Thyroid gland (tissue), 4 donors: ENCODE measurements at regions not wholly inside any gene's neighbourhood (a gene's known extent, or its start where the extent isn't known, plus 50 kb on each side); places are given as distances from the start of the nearest gene placed in this dataset.

Experiments
- DNase-seq, 2 donors: peaks; one replicate each; pipeline ENCODE4 v3.0.0-alpha.2; 2019
- H3K27ac ChIP-seq, 3 donors: fragments of 200-600 bp; sonication (generic); 1 replicate in 2 of 3; 2 replicates in 1 of 3; pipeline ENCODE4 v1.5.1; 2016 to 2019; ENCODE audit warnings: mild to moderate bottlenecking in 1 of 3, moderate library complexity in 1 of 3
- H3K27me3 ChIP-seq: fragments of 200-600 bp; sonication (generic); one replicate; pipeline ENCODE4 v1.5.1; 2019
- H3K36me3 ChIP-seq, 2 donors: fragments of 200-600 bp; sonication (generic); one replicate each; pipeline ENCODE4 v1.5.1; 2016 to 2019
- H3K4me1 ChIP-seq, 2 donors: fragments of 200-600 bp; sonication (generic); one replicate each; pipeline ENCODE4 v1.5.1; 2017 to 2019
- H3K4me3 ChIP-seq, 3 donors: fragments of 200-600 bp; sonication (generic); replicated peaks in 1 of 3; 1 replicate in 2 of 3; 2 replicates in 1 of 3; pipeline ENCODE4 v1.5.1; 2016; ENCODE audit warnings: mild to moderate bottlenecking in 1 of 3
- H3K9me3 ChIP-seq: fragments of 200-600 bp; sonication (generic); one replicate; pipeline ENCODE4 v1.5.1; 2017
- CTCF ChIP-seq, 6 experiments: fragments of 200-600 bp in 3 of 6; fragments of 450-650 bp in 3 of 6; sonication (generic) in 3 of 6; IDR thresholded peaks; one replicate each; pipeline ENCODE4 v1.5.1; 2016 to 2019; ENCODE audit warnings: antibody characterized with exemption in 6 of 6, mild to moderate bottlenecking in 2 of 6, inconsistent platforms in 1 of 6, moderate library complexity in 1 of 6
- POLR2A ChIP-seq, 2 donors: fragments of 450-650 bp; IDR thresholded peaks; one replicate each; pipeline ENCODE4 v1.6.1; 2017; ENCODE audit warnings: antibody characterized with exemption in 2 of 2, mild to moderate bottlenecking in 2 of 2, moderate library complexity in 1 of 2
- WGBS, 2 donors: methylation state at CpG; one replicate each; pipeline ENCODE4 v1.1.5; 2017; 5-methylcytosine and 5-hydroxymethylcytosine counted together
- intact Hi-C: fragments of 100-400 bp; cut with DNase I; formaldehyde crosslinking; loops from one replicate; pipeline ENCODE4 v1.15.1; 2023

- intact Hi-C loops = loop anchor here (10.0 kb wide), 1 partner anchor 115 kb away; no protein-coding TSS in a partner anchor
- no peaks in the 10 kb centered on the region for H3K27me3 ChIP-seq
- TF ChIP-seq CTCF (IDR thresholded peaks at IDR 0.05) = no peak
- TF ChIP-seq POLR2A (IDR thresholded peaks at IDR 0.05) = no peak
- no peaks in the 10 kb centered on the region for H3K9me3 ChIP-seq
- 93 to 98% methylated on average over 2 of the region's 2 CpGs for WGBS, 2 donors
- H3K27ac ChIP-seq = no peak overlapping the region
- H3K4me1 ChIP-seq = peaks cover 9 to 15% of the 10 kb centered on the region in 2 donors
- no peak overlapping the region for H3K4me3 ChIP-seq
- H3K36me3 ChIP-seq = no peaks in the 10 kb centered on the region
- DNase-seq = no peak
Measured at GRCh38 chr2:62409442-62409841, 96.6 kb downstream of the TMEM17 start.

GRCh38 chr2:62408241-62408677 is 97.7 kb downstream of the TMEM17 start:
- intact Hi-C loops = loop anchor here (10.0 kb wide), 1 partner anchor 113 kb away; no protein-coding TSS in a partner anchor
- H3K27ac ChIP-seq = no peak overlapping the region
- TF ChIP-seq POLR2A (IDR thresholded peaks at IDR 0.05) (no peak), CTCF (IDR thresholded peaks at IDR 0.05) (no peak)
- no peaks in the 10 kb centered on the region for H3K36me3 ChIP-seq
- peaks cover 9 to 15% of the 10 kb centered on the region in 2 donors for H3K4me1 ChIP-seq
- no peak for DNase-seq
- H3K27me3 ChIP-seq = no peaks in the 10 kb centered on the region
- no peaks in the 10 kb centered on the region for H3K9me3 ChIP-seq
- H3K4me3 ChIP-seq = no peak overlapping the region
- WGBS, 2 donors = 74 to 91% methylated on average over 10 of the region's 10 CpGs

DNA sequence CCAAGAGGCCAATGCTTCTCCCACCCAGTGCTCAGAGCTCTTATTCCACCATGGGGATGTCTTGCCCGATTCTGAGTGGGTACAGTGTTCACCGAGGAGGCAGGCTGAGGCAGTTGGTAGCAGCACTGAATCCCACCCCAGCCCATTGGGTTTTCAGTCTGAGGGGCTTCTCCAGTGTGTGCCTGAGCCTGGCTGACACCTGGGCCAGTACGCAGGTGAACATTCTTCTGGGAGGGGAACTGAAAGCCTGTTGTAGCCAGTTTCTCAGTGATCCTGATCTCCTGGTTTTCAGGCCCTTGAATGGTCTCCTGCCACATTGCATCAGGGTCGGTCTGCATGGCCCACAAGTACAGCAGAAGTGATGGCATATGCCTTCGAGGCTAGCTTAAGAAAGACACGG is 98.2 kb downstream of the TMEM17 start:
- H3K27me3 ChIP-seq = no peaks in the 10 kb centered on the region
- DNase-seq = no peak
- no peaks in the 10 kb centered on the region for H3K9me3 ChIP-seq
- no peak overlapping the region for H3K4me3 ChIP-seq
- 85 to 98% methylated on average over 5 of the region's 6 CpGs for WGBS, 2 donors
- H3K4me1 ChIP-seq = peaks cover 9 to 15% of the 10 kb centered on the region in 2 donors
- no peak overlapping the region for H3K27ac ChIP-seq
- TF ChIP-seq POLR2A (IDR thresholded peaks at IDR 0.05) = no peak
- no peak for TF ChIP-seq CTCF (IDR thresholded peaks at IDR 0.05)
- intact Hi-C loops = loop anchor here (10.0 kb wide), 1 partner anchor 113 kb away; no protein-coding TSS in a partner anchor
- H3K36me3 ChIP-seq = no peaks in the 10 kb centered on the region

- H3K27ac ChIP-seq = no peak overlapping the region
- H3K36me3 ChIP-seq = no peaks in the 10 kb centered on the region
- TF ChIP-seq CTCF (IDR thresholded peaks at IDR 0.05) = no peak
- no peak for TF ChIP-seq POLR2A (IDR thresholded peaks at IDR 0.05)
- 93 to 97% methylated on average over 7 of the region's 7 CpGs for WGBS, 2 donors
- DNase-seq = no peak
- intact Hi-C loops = loop anchor here (10.0 kb wide), 1 partner anchor 113 kb away; no protein-coding TSS in a partner anchor
- peaks cover 9 to 15% of the 10 kb centered on the region in 2 donors for H3K4me1 ChIP-seq
- H3K27me3 ChIP-seq = no peaks in the 10 kb centered on the region
- no peaks in the 10 kb centered on the region for H3K9me3 ChIP-seq
- no peak overlapping the region for H3K4me3 ChIP-seq
Measured at GRCh38 chr2:62407401-62407800, 98.6 kb downstream of the TMEM17 start.

DNA sequence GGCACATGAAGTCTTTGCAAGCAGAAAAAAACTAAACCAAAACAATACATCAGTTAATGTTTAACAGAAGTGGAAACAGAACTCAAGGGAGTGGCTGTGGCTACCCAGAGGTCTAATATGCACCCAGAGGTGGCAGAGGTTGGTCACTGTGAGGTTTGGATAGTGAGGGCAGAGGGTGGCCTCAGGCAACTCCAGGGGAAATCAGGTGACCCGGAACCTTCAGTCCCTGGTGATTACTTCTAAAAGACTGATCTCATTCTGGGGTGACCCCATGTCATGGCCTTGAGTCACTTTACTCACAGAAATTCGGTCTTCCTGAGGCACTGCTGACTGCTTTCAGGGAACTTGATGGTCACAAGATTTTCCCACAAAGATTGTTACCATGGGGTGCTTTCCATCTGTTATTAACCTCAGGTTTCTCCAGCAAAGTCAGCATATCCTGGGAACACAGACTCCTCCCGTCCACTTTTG is 99.4 kb downstream of the TMEM17 start:
- no peak for DNase-seq
- no peaks in the 10 kb centered on the region for H3K36me3 ChIP-seq
- H3K4me1 ChIP-seq = peaks cover 9 to 11% of the 10 kb centered on the region in 2 donors
- no peaks in the 10 kb centered on the region for H3K27me3 ChIP-seq
- no peaks in the 10 kb centered on the region for H3K9me3 ChIP-seq
- no peak for TF ChIP-seq POLR2A (IDR thresholded peaks at IDR 0.05)
- TF ChIP-seq CTCF (IDR thresholded peaks at IDR 0.05) = no peak
- WGBS, 2 donors = 85 to 87% methylated on average over 3 of the region's 3 CpGs
- intact Hi-C loops = loop anchor here (10.0 kb wide), 1 partner anchor 112 kb away; no protein-coding TSS in a partner anchor
- H3K4me3 ChIP-seq = no peak overlapping the region
- H3K27ac ChIP-seq = no peak overlapping the region
